ENCODE measurements at regions not wholly inside any gene's neighbourhood (a gene's known extent, or its start where the extent isn't known, plus 50 kb on each side); places are given as distances from the start of the nearest gene placed in this dataset.

DNA sequence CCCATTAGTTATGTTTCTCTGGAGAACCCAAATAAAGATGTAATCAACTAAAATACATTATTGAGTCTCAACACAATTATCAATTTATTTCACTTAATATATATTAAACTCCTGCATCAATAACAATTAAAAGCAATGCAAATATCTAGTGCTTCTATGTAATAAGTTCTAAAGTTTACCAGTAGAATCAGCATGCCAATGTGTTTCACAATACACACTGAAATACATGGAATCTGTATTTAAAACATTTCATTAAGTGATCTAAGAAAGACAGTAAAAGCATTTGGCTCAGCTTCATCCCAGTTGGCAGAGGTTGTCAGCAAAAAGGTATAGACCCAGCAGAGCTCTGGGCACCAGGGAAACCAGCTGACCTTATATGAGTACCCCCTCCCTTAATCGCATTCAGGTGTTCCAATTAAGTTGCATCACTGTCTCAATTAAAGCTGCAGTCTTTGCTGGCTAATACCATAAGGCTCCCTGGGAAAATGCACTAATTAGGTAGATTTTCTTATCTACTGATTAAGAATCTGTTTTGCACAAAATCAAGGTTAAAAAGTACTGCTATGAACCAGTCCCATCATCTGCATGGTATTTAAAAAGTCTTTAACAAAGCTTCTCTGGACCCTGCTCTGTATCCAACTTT lies 63.1 kb downstream of the NIBAN1 start:
- 95% methylated on average over 1 of the region's 1 CpG; no CpG with 5 or more reads in 1 of the 2 experiments for WGBS, 2 experiments (ENCODE audit: extremely low coverage in 1 of 2, insufficient coverage in 1 of 2, insufficient read length in 1 of 2, insufficient replicate concordance in 2 of 2, low coverage in 1 of 2, low lambda C conversion rate in 2 of 2, missing lambda C conversion rate in 1 of 2)
- H3K36me3 ChIP-seq (ENCODE audit: control insufficient read depth in 2 of 4, insufficient read depth in 4 of 4, low read length in 3 of 4), result no peaks in the 10 kb centered on the region
- no peak overlapping the region for H2BK20ac ChIP-seq (ENCODE audit: low read length)
- no peak overlapping the region for H3K56ac ChIP-seq (replicated peaks; ENCODE audit: insufficient read length, low read depth, low read length)
- no peak overlapping the region for H3K18ac ChIP-seq (ENCODE audit: extremely low read depth, low read length)
- no peak overlapping the region for H2AFZ ChIP-seq (ENCODE audit: low read length)
- no peak overlapping the region for H2BK12ac ChIP-seq (ENCODE audit: low read depth, low read length)
- no peak overlapping the region for H3K4me3 ChIP-seq (ENCODE audit: extremely low read depth in 1 of 4, insufficient read depth in 2 of 4, low read depth in 3 of 4, low read length in 4 of 4)
- no peaks in the 10 kb centered on the region for H3K79me1 ChIP-seq (ENCODE audit: low read depth, low read length)
- H3K79me2 ChIP-seq (ENCODE audit: control insufficient read depth in 1 of 2, insufficient read depth in 2 of 2, low read length in 2 of 2), result no peaks in the 10 kb centered on the region
- no peak for DNase-seq (ENCODE audit: low read depth in 1 of 2, low spot score in 2 of 2)
- H3K27ac ChIP-seq (ENCODE audit: low read depth, low read length), result no peak overlapping the region
- H3K23me2 ChIP-seq (ENCODE audit: low read depth, low read length), result no peaks in the 10 kb centered on the region
- no peak for FAIRE-seq
- H3K23ac ChIP-seq (ENCODE audit: insufficient read length), result no peak overlapping the region
- no peak overlapping the region for H4K8ac ChIP-seq (ENCODE audit: extremely low read depth, insufficient read depth, low read length)
- H4K5ac ChIP-seq (ENCODE audit: insufficient read length, low read depth, low read length), result no peak overlapping the region
- no peak overlapping the region for H3K9ac ChIP-seq (replicated peaks in 1 of 4; ENCODE audit: extremely low read depth in 1 of 4, low read depth in 3 of 4, low read length in 3 of 4)
- ChIA-PET POLR2A (ENCODE audit: partially characterized antibody) (interaction anchor here (0.6 kb wide), 1 partner anchor 134 kb away, joined by 3 read pairs; no protein-coding TSS in a partner anchor), CTCF (ENCODE audit: partially characterized antibody) (interaction anchor here (0.6 to 1.2 kb wide), 3 partner anchors 8 to 81 kb away, joined by 3 to 4 read pairs (median 4); no protein-coding TSS in a partner anchor)
- no peak overlapping the region for H2BK5ac ChIP-seq (ENCODE audit: low read depth, low read length)
- H2AK5ac ChIP-seq (ENCODE audit: low read depth, low read length), result no peak overlapping the region
- peaks cover 0 to 4% (median 0%) of the 10 kb centered on the region in 4 experiments; a peak in 1 of 7 replicates for H3K4me1 ChIP-seq (replicated peaks in 1 of 4; ENCODE audit: control insufficient read depth in 3 of 4, insufficient read depth in 4 of 4, low read length in 3 of 4)
- no peaks in the 10 kb centered on the region for H3K9me3 ChIP-seq (ENCODE audit: insufficient read depth in 2 of 2, low read depth in 1 of 2, low read length in 1 of 2)
- H4K91ac ChIP-seq (replicated peaks; ENCODE audit: insufficient read length, low read length), result no peak overlapping the region
- no peak overlapping the region for H3K4ac ChIP-seq (replicated peaks; ENCODE audit: insufficient read length, low read depth, low read length)
- H2BK120ac ChIP-seq (replicated peaks; ENCODE audit: low read depth, low read length), result no peak overlapping the region
- H2BK15ac ChIP-seq (ENCODE audit: low read length), result no peak overlapping the region
- no peak overlapping the region for H3K14ac ChIP-seq (ENCODE audit: insufficient read length)
- no peak overlapping the region for H3K4me2 ChIP-seq (ENCODE audit: insufficient read depth in 1 of 2, low read depth in 2 of 2, low read length in 2 of 2)
- H3K27me3 ChIP-seq (replicated peaks in 1 of 4; ENCODE audit: control insufficient read depth in 3 of 4, extremely low read depth in 1 of 4, insufficient read depth in 3 of 4, low read length in 3 of 4), result no peaks in the 10 kb centered on the region
- H4K20me1 ChIP-seq (replicated peaks in 1 of 2; ENCODE audit: control insufficient read depth in 1 of 2, insufficient read depth in 2 of 2, low read length in 2 of 2), result no peaks in the 10 kb centered on the region
- TF ChIP-seq KDM5A (IDR thresholded peaks at IDR 0.05; ENCODE audit: low read length) (no peak), BCL11A (IDR thresholded peaks at IDR 0.05; ENCODE audit: low read depth in 2 of 2, low read length in 2 of 2) (no peak), EGR1 (IDR thresholded peaks at IDR 0.05; ENCODE audit: borderline replicate concordance, low read depth, low read length) (no peak), SIN3A (conservative IDR thresholded peaks at IDR 0.05 in 1 of 2, IDR thresholded peaks at IDR 0.05 in 1 of 2; ENCODE audit: low read depth in 1 of 2, low read length in 2 of 2) (no peak), TCF12 (IDR thresholded peaks at IDR 0.05; ENCODE audit: low read depth, low read length) (no peak), JUN (IDR thresholded peaks at IDR 0.05; ENCODE audit: low read depth, low read length) (no peak), CHD1 (IDR thresholded peaks at IDR 0.05; ENCODE audit: low read depth, low read length) (no peak), RNF2 (IDR thresholded peaks at IDR 0.05; ENCODE audit: borderline replicate concordance, low read depth, low read length, missing control alignments, poor library complexity, severe bottlenecking) (no peak), KDM1A (IDR thresholded peaks at IDR 0.05; ENCODE audit: borderline replicate concordance, low read length) (no peak), CTCF (IDR thresholded peaks at IDR 0.05; ENCODE audit: control extremely low read depth in 1 of 3, insufficient read depth in 1 of 3, low read depth in 1 of 3, low read length in 3 of 3) (no peak)
